C4-2B (cell line): ENCODE measurements at regions not wholly inside any gene's neighbourhood (a gene's known extent, or its start where the extent isn't known, plus 50 kb on each side); places are given as distances from the start of the nearest gene placed in this dataset.

Experiments used
- CTCF ChIP-seq: fragments of 450-650 bp; conservative IDR thresholded peaks from 2 replicates; pipeline ENCODE4 v1.5.1; 2017; ENCODE audit warnings: mild to moderate bottlenecking
- ZFX ChIP-seq: fragments of 450-650 bp; IDR thresholded peaks from 2 replicates; pipeline ENCODE4 v1.6.1; 2017

- TF ChIP-seq CTCF (no peak), ZFX (no peak)
These were observed 302.3 kb upstream of the EPHA4 start for GRCh38 chr2:221874444-221874843.
